ENCODE measurements at regions not wholly inside any gene's neighbourhood (a gene's known extent, or its start where the extent isn't known, plus 50 kb on each side); places are given as distances from the start of the nearest gene placed in this dataset.

DNA sequence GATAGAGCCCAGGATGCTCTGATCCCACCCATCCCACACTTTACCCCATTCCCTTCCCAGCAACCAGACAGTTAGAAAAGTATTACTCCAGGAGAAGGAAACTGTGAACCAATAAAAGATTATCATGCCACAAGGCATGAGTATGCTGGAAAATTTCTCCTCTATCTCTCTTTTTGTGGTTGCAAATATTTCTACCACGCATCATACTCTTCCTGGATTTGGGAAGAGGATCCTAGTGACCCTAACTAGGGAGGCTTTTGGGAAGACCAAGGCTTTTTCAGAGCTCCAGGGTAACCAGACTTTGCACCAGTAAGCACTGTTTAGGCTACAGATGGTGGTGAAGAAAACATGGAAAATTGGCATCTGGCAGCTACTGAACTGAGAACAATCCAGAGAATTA is 257.6 kb upstream of the CLNK start:
- Histone ChIP-seq H3K27me3 (ENCODE audit: control insufficient read depth, insufficient read depth, low read length) (no peaks in the 10 kb centered on the region), H3K9me3 (ENCODE audit: control insufficient read depth, insufficient read depth, low read length) (peaks cover 17% of the 10 kb centered on the region), H3K27ac (ENCODE audit: low read depth, low read length) (no peak overlapping the region), H3K9ac (ENCODE audit: low read depth, low read length) (no peak overlapping the region), H3K4me1 (ENCODE audit: control insufficient read depth, insufficient read depth, low read length) (no peaks in the 10 kb centered on the region), H3K4me3 (ENCODE audit: low read depth, low read length) (no peak overlapping the region), H3K36me3 (ENCODE audit: control insufficient read depth, insufficient read depth, low read length) (no peaks in the 10 kb centered on the region)

DNA sequence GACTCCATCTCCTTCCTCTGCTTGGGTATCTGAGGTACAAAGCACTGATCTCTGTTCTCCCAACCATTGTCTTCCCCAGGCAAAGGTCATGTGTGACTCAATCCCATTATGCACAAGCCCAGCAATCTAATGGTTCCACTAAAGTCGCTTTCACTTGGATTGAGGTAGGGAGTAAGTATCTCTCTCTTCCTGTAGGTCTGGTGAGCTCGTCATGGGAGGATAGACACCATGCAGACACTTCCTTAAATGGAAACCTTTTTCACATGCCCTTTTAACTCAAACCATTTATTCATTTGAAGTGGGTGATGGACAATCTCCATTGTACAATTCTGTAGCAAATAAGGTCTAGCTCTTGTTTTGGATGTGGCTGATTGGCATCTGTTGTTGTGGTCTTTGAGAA is 245.2 kb upstream of the CLNK start:
- no peaks in the 10 kb centered on the region for H3K36me3 ChIP-seq (ENCODE audit: control insufficient read depth, insufficient read depth, low read length)
- no peaks in the 10 kb centered on the region for H3K9me3 ChIP-seq (ENCODE audit: control insufficient read depth, insufficient read depth, low read length)
- peaks cover 3% of the 10 kb centered on the region; the same call in 1 of the 2 replicates for H3K4me1 ChIP-seq (ENCODE audit: control insufficient read depth, insufficient read depth, low read length)
- no peak overlapping the region for H3K9ac ChIP-seq (ENCODE audit: low read depth, low read length)
- H3K27me3 ChIP-seq (ENCODE audit: control insufficient read depth, insufficient read depth, low read length): no peaks in the 10 kb centered on the region
- H3K27ac ChIP-seq (ENCODE audit: low read depth, low read length): no peak overlapping the region
- H3K4me3 ChIP-seq (ENCODE audit: low read depth, low read length): no peak overlapping the region

- peaks cover 21% of the 10 kb centered on the region for H3K4me1 ChIP-seq (ENCODE audit: control insufficient read depth, insufficient read depth, low read length)
- no peak overlapping the region for H3K27ac ChIP-seq (ENCODE audit: low read depth, low read length)
- H3K4me3 ChIP-seq (ENCODE audit: low read depth, low read length): no peak overlapping the region
- H3K9me3 ChIP-seq (ENCODE audit: control insufficient read depth, insufficient read depth, low read length): no peaks in the 10 kb centered on the region
- no peaks in the 10 kb centered on the region for H3K36me3 ChIP-seq (ENCODE audit: control insufficient read depth, insufficient read depth, low read length)
- no peaks in the 10 kb centered on the region for H3K27me3 ChIP-seq (ENCODE audit: control insufficient read depth, insufficient read depth, low read length)
- H3K9ac ChIP-seq (ENCODE audit: low read depth, low read length): no peak overlapping the region
Observed at GRCh38 chr4:10925996-10926395, 241.4 kb upstream of the CLNK start.

- no peaks in the 10 kb centered on the region for H3K27me3 ChIP-seq (ENCODE audit: control insufficient read depth, insufficient read depth, low read length)
- peaks cover 21% of the 10 kb centered on the region for H3K4me1 ChIP-seq (ENCODE audit: control insufficient read depth, insufficient read depth, low read length)
- no peak overlapping the region for H3K9ac ChIP-seq (ENCODE audit: low read depth, low read length)
- H3K27ac ChIP-seq (ENCODE audit: low read depth, low read length): no peak overlapping the region
- H3K9me3 ChIP-seq (ENCODE audit: control insufficient read depth, insufficient read depth, low read length): no peaks in the 10 kb centered on the region
- no peaks in the 10 kb centered on the region for H3K36me3 ChIP-seq (ENCODE audit: control insufficient read depth, insufficient read depth, low read length)
- no peak overlapping the region for H3K4me3 ChIP-seq (ENCODE audit: low read depth, low read length)
Observed at GRCh38 chr4:10924274-10924673, 239.7 kb upstream of the CLNK start.

GRCh38 chr4:10917566-10917965 is 233.0 kb upstream of the CLNK start:
- H3K9ac ChIP-seq (ENCODE audit: low read depth, low read length): no peak overlapping the region
- no peaks in the 10 kb centered on the region for H3K9me3 ChIP-seq (ENCODE audit: control insufficient read depth, insufficient read depth, low read length)
- no peak overlapping the region for H3K27ac ChIP-seq (ENCODE audit: low read depth, low read length)
- no peaks in the 10 kb centered on the region for H3K27me3 ChIP-seq (ENCODE audit: control insufficient read depth, insufficient read depth, low read length)
- no peak overlapping the region for H3K4me3 ChIP-seq (ENCODE audit: low read depth, low read length)
- H3K36me3 ChIP-seq (ENCODE audit: control insufficient read depth, insufficient read depth, low read length): no peaks in the 10 kb centered on the region
- H3K4me1 ChIP-seq (ENCODE audit: control insufficient read depth, insufficient read depth, low read length): no peaks in the 10 kb centered on the region

DNA sequence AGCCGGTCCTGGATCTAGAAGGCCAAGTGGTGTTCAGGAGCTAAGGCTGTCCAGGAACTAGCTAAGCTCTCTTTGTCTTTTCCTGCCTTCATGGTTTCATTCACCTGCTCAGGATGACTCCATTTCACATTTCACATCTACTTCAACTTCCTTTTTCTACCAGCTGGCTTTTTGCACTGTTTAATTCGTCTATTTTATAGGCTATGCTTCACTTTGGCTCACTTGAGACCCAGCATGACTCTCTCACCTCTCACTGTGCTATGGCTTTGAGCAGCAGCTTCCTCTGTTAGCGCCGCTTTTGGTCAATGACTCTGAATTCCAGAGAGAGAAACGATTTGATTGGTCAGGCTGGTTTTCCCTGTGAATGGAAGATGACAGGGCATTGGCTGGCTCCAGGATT is 213.5 kb upstream of the CLNK start:
- Histone ChIP-seq H3K27ac (ENCODE audit: low read depth, low read length) (no peak overlapping the region), H3K4me3 (ENCODE audit: low read depth, low read length) (no peak overlapping the region), H3K9ac (ENCODE audit: low read depth, low read length) (no peak overlapping the region), H3K9me3 (ENCODE audit: control insufficient read depth, insufficient read depth, low read length) (no peaks in the 10 kb centered on the region), H3K36me3 (ENCODE audit: control insufficient read depth, insufficient read depth, low read length) (no peaks in the 10 kb centered on the region), H3K4me1 (ENCODE audit: control insufficient read depth, insufficient read depth, low read length) (no peaks in the 10 kb centered on the region), H3K27me3 (ENCODE audit: control insufficient read depth, insufficient read depth, low read length) (no peaks in the 10 kb centered on the region)

DNA sequence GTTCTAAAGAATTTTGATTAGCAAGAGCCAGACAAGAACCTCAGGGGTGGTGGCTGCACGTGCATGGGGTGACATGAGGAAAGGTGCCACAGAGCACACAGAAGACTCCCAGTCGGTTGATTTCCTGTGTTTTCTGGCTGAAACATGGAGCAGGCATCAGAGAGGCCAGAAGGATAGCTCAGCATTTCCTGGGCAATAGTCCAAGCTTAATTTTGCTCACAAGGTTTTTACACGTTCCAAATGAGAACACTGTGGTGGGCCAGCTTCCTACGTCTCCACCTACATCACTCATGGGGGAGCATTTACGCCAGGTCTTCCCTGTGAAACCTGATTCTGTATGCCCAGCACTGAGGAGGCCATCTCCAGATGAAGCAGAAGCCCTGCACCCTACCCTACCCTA is 212.5 kb upstream of the CLNK start:
- Histone ChIP-seq H3K9me3 (ENCODE audit: control insufficient read depth, insufficient read depth, low read length) (no peaks in the 10 kb centered on the region), H3K9ac (ENCODE audit: low read depth, low read length) (no peak overlapping the region), H3K4me3 (ENCODE audit: low read depth, low read length) (no peak overlapping the region), H3K27me3 (ENCODE audit: control insufficient read depth, insufficient read depth, low read length) (no peaks in the 10 kb centered on the region), H3K27ac (ENCODE audit: low read depth, low read length) (no peak overlapping the region), H3K4me1 (ENCODE audit: control insufficient read depth, insufficient read depth, low read length) (no peaks in the 10 kb centered on the region), H3K36me3 (ENCODE audit: control insufficient read depth, insufficient read depth, low read length) (no peaks in the 10 kb centered on the region)

DNA sequence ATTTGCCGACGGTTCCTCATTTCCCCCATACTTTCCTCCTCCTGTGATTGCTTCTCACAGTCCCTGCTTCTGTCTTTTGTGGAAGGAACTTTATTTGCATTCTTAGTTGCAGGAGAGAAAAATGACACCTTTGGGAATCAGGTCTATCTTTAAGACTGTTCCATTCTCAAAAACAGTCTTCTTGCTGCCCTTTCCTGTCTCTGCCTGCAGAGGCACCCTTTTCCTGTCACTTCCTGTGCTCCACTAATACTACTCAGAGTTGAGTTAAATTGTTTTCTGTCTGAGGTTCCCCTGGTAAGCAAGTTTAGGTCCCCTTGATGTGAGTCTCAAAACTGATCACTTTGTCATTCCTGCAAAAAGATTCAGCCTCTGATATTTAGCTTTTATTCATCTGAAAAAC is 208.8 kb upstream of the CLNK start:
- H3K9ac ChIP-seq (ENCODE audit: low read depth, low read length): no peak overlapping the region
- no peaks in the 10 kb centered on the region for H3K9me3 ChIP-seq (ENCODE audit: control insufficient read depth, insufficient read depth, low read length)
- H3K36me3 ChIP-seq (ENCODE audit: control insufficient read depth, insufficient read depth, low read length): no peaks in the 10 kb centered on the region
- no peaks in the 10 kb centered on the region for H3K4me1 ChIP-seq (ENCODE audit: control insufficient read depth, insufficient read depth, low read length)
- H3K27ac ChIP-seq (ENCODE audit: low read depth, low read length): no peak overlapping the region
- H3K27me3 ChIP-seq (ENCODE audit: control insufficient read depth, insufficient read depth, low read length): no peaks in the 10 kb centered on the region
- no peak overlapping the region for H3K4me3 ChIP-seq (ENCODE audit: low read depth, low read length)

GRCh38 chr4:10891866-10892265 is 207.3 kb upstream of the CLNK start:
- no peaks in the 10 kb centered on the region for H3K9me3 ChIP-seq (ENCODE audit: control insufficient read depth, insufficient read depth, low read length)
- no peaks in the 10 kb centered on the region for H3K36me3 ChIP-seq (ENCODE audit: control insufficient read depth, insufficient read depth, low read length)
- no peaks in the 10 kb centered on the region for H3K27me3 ChIP-seq (ENCODE audit: control insufficient read depth, insufficient read depth, low read length)
- H3K4me1 ChIP-seq (ENCODE audit: control insufficient read depth, insufficient read depth, low read length): no peaks in the 10 kb centered on the region
- no peak overlapping the region for H3K27ac ChIP-seq (ENCODE audit: low read depth, low read length)
- H3K9ac ChIP-seq (ENCODE audit: low read depth, low read length): no peak overlapping the region
- H3K4me3 ChIP-seq (ENCODE audit: low read depth, low read length): no peak overlapping the region

DNA sequence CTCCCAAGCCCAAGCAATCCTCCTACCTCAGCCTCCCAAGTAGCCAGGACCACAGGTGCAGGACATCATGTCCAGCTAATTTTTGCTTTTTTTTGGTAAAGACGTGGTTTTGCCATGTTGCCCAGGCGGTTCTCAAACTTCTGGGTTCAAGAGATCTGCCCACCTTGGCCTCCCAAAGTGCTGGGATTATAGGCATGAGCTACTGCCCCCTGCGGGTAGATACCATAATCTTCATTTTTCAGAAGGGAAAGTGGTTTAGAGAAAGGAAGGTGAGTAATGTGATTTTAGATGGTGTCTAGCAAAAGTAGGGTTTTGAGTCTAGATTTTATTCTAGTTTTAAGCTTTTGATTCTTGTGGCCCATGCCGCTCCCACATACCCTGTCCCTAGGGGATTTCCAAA is 205.3 kb upstream of the CLNK start:
- H3K9me3 ChIP-seq (ENCODE audit: control insufficient read depth, insufficient read depth, low read length): no peaks in the 10 kb centered on the region
- no peaks in the 10 kb centered on the region for H3K4me1 ChIP-seq (ENCODE audit: control insufficient read depth, insufficient read depth, low read length)
- H3K27me3 ChIP-seq (ENCODE audit: control insufficient read depth, insufficient read depth, low read length): no peaks in the 10 kb centered on the region
- no peak overlapping the region for H3K9ac ChIP-seq (ENCODE audit: low read depth, low read length)
- no peak overlapping the region for H3K4me3 ChIP-seq (ENCODE audit: low read depth, low read length)
- no peaks in the 10 kb centered on the region for H3K36me3 ChIP-seq (ENCODE audit: control insufficient read depth, insufficient read depth, low read length)
- H3K27ac ChIP-seq (ENCODE audit: low read depth, low read length): no peak overlapping the region

GRCh38 chr4:10879411-10880110 is 195.0 kb upstream of the CLNK start:
- no peaks in the 10 kb centered on the region for H3K27me3 ChIP-seq (ENCODE audit: control insufficient read depth, insufficient read depth, low read length)
- no peaks in the 10 kb centered on the region for H3K36me3 ChIP-seq (ENCODE audit: control insufficient read depth, insufficient read depth, low read length)
- no peaks in the 10 kb centered on the region; the same call in 1 of the 2 replicates for H3K4me1 ChIP-seq (ENCODE audit: control insufficient read depth, insufficient read depth, low read length)
- no peak overlapping the region for H3K27ac ChIP-seq (ENCODE audit: low read depth, low read length)
- no peak overlapping the region for H3K4me3 ChIP-seq (ENCODE audit: low read depth, low read length)
- H3K9me3 ChIP-seq (ENCODE audit: control insufficient read depth, insufficient read depth, low read length): no peaks in the 10 kb centered on the region
- no peak overlapping the region for H3K9ac ChIP-seq (ENCODE audit: low read depth, low read length)

All from HUES48 (cell line).